Endothelial cell of umbilical vein (primary cell): ENCODE measurements at regions not wholly inside any gene's neighbourhood (a gene's known extent, or its start where the extent isn't known, plus 50 kb on each side); places are given as distances from the start of the nearest gene placed in this dataset.

Experiments used
- BruUV-seq: library from RNA; stranded (reverse); fragments of 400-500 nt; replicated peaks from 2 replicates; lab custom pipeline; 2021; lab: Mats Ljungman, UMichigan
- CTCF ChIA-PET: fragments of 300-600, 350-600 bp; sonication (Branson Sonifier 250); formaldehyde crosslinking; loops from one replicate; lab custom pipeline; 2021; ENCODE audit warnings: antibody characterized with exemption, inconsistent platforms; lab: Charles Lee
- POLR2A ChIA-PET: fragments of 300-600, 350-600 bp; sonication (Branson Sonifier 250); formaldehyde crosslinking; loops from one replicate; lab custom pipeline; 2021; ENCODE audit warnings: antibody characterized with exemption, inconsistent platforms; lab: Charles Lee
- DNase-seq: peaks from one replicate; pipeline ENCODE4 v3.0.0-alpha.2; 2011; ENCODE audit warnings: low read depth, low spot score
- FAIRE-seq: peaks from 2 replicates; lab custom pipeline; 2011; peaks lifted over from hg19 to GRCh38; lab: Jason Lieb, UNC
- H2AFZ ChIP-seq: 2 replicates; pipeline ENCODE4 v1.6.0; 2012; ENCODE audit warnings: low read depth, low read length, control low read depth, inconsistent platforms
- H3K27ac ChIP-seq: 2 replicates; pipeline ENCODE4 v1.5.1; 2011; ENCODE audit warnings: low read depth, mild to moderate bottlenecking, control low read depth, low read length, moderate library complexity; ENCODE audit not compliant: insufficient read depth
- H3K27me3 ChIP-seq, 2 experiments: 2 replicates each; pipeline versions ENCODE4 v1.6.0 to v1.6.1; 2011; ENCODE audit warnings: low read length in 2 of 2, mixed read lengths in 1 of 2; ENCODE audit not compliant: control insufficient read depth in 2 of 2, insufficient read depth in 2 of 2
- H3K36me3 ChIP-seq, 2 experiments: 2 replicates in 1 of 2; 3 replicates in 1 of 2; pipeline ENCODE4 v1.5.1; 2011; ENCODE audit warnings: low read length in 2 of 2, mild to moderate bottlenecking in 1 of 2, moderate library complexity in 1 of 2; ENCODE audit not compliant: control insufficient read depth in 2 of 2, insufficient read depth in 2 of 2; ENCODE audit errors: extremely low read depth in 1 of 2
- H3K4me1 ChIP-seq: 3 replicates; pipeline ENCODE4 v1.5.1; 2011; ENCODE audit warnings: mild to moderate bottlenecking, low read length; ENCODE audit not compliant: control insufficient read depth, insufficient read depth; ENCODE audit errors: extremely low read depth
- H3K4me2 ChIP-seq: 2 replicates; pipeline ENCODE4 v1.6.1; 2011; ENCODE audit warnings: low read length, control low read depth, mixed read lengths; ENCODE audit not compliant: insufficient read depth
- H3K4me3 ChIP-seq, 3 experiments: fragments of 200-600 bp in 1 of 3; sonication (generic), shearing (Covaris generic) in 1 of 3; replicated peaks in 1 of 3; 2 replicates each; pipeline ENCODE4 v1.5.1; 2011 to 2016; ENCODE audit warnings: control low read depth in 3 of 3, low read length in 3 of 3, mild to moderate bottlenecking in 2 of 3, inconsistent platforms in 1 of 3, low read depth in 1 of 3, moderate library complexity in 1 of 3; ENCODE audit not compliant: insufficient read depth in 1 of 3
- H3K79me2 ChIP-seq: 2 replicates; pipeline ENCODE4 v1.6.0; 2012; ENCODE audit warnings: low read length, inconsistent platforms; ENCODE audit not compliant: control insufficient read depth, insufficient read depth
- H3K9ac ChIP-seq: replicated peaks from 2 replicates; pipeline ENCODE3; 2011; ENCODE audit warnings: low read length, control low read depth; ENCODE audit not compliant: insufficient read depth; ENCODE audit errors: extremely low read depth
- H3K9me1 ChIP-seq: replicated peaks from 3 replicates; pipeline ENCODE4 v1.6.0; 2011; ENCODE audit warnings: mild to moderate bottlenecking, low read length; ENCODE audit not compliant: control insufficient read depth, insufficient read depth; ENCODE audit errors: extremely low read depth
- H3K9me3 ChIP-seq: replicated peaks from 2 replicates; pipeline ENCODE4 v1.5.1; 2012; ENCODE audit warnings: low read length, inconsistent platforms; ENCODE audit not compliant: control insufficient read depth, insufficient read depth
- H4K20me1 ChIP-seq: replicated peaks from 2 replicates; pipeline ENCODE3; 2011; ENCODE audit warnings: mild to moderate bottlenecking, low read length; ENCODE audit not compliant: control insufficient read depth, insufficient read depth; ENCODE audit errors: extremely low read depth
- CTCF ChIP-seq, 2 donors: IDR thresholded peaks; 1 replicate in 1 of 2; 2 replicates in 1 of 2; pipeline ENCODE4 v1.5.1; 2011; ENCODE audit warnings: low read length in 2 of 2, mild to moderate bottlenecking in 2 of 2, moderate library complexity in 2 of 2, control low read depth in 1 of 2, inconsistent platforms in 1 of 2, low read depth in 1 of 2; ENCODE audit not compliant: insufficient read depth in 1 of 2; ENCODE audit errors: extremely low read depth in 1 of 2
- EZH2 ChIP-seq: IDR thresholded peaks from 2 replicates; pipeline ENCODE4 v1.6.1; 2012; ENCODE audit warnings: borderline replicate concordance, low read depth, mild to moderate bottlenecking, moderate library complexity, low read length, inconsistent platforms; ENCODE audit not compliant: severe bottlenecking
- FOS ChIP-seq: IDR thresholded peaks from 2 replicates; pipeline ENCODE4 v1.6.1; 2011; ENCODE audit warnings: mild to moderate bottlenecking, low read length, moderate library complexity, borderline replicate concordance; ENCODE audit not compliant: insufficient read depth
- GATA2 ChIP-seq: IDR thresholded peaks from 2 replicates; pipeline ENCODE4 v1.7.0; 2011; ENCODE audit warnings: low read depth, mild to moderate bottlenecking, moderate library complexity, mixed read lengths, low read length; ENCODE audit not compliant: insufficient read length, insufficient read depth
- JUN ChIP-seq: IDR thresholded peaks from 2 replicates; pipeline ENCODE4 v1.6.1; 2011; ENCODE audit warnings: borderline replicate concordance, low read depth; ENCODE audit not compliant: insufficient read length, insufficient read depth
- MAX ChIP-seq: IDR thresholded peaks from 2 replicates; pipeline ENCODE4 v1.6.1; 2011; ENCODE audit not compliant: insufficient read depth, insufficient read length
- MYC ChIP-seq: IDR thresholded peaks from one replicate; pipeline ENCODE4 v1.6.1; 2011; ENCODE audit warnings: mild to moderate bottlenecking, low read depth, low read length
- POLR2A ChIP-seq: IDR thresholded peaks from 2 replicates; pipeline ENCODE4 v1.6.1; 2012; ENCODE audit warnings: low read depth, mild to moderate bottlenecking, control low read depth, low read length
- POLR2AphosphoS5 ChIP-seq: IDR thresholded peaks from 2 replicates; pipeline ENCODE4 v1.6.1; 2012; ENCODE audit warnings: low read depth, mild to moderate bottlenecking, control low read depth, low read length, moderate library complexity; ENCODE audit not compliant: insufficient read depth
- dilution Hi-C: fragments of 300-500 bp; cut with MboI; formaldehyde crosslinking; loops from one replicate; pipeline ENCODE4 v1.15.0; 2019; ENCODE audit warnings: low sequenced_read_pairs; ENCODE audit not compliant: extremely low pct_ligation_motif_present
- intact Hi-C: fragments of 100-400 bp; cut with micrococcal nuclease; formaldehyde crosslinking; loops from one replicate; pipeline ENCODE4 v1.10.0; 2022

DNA sequence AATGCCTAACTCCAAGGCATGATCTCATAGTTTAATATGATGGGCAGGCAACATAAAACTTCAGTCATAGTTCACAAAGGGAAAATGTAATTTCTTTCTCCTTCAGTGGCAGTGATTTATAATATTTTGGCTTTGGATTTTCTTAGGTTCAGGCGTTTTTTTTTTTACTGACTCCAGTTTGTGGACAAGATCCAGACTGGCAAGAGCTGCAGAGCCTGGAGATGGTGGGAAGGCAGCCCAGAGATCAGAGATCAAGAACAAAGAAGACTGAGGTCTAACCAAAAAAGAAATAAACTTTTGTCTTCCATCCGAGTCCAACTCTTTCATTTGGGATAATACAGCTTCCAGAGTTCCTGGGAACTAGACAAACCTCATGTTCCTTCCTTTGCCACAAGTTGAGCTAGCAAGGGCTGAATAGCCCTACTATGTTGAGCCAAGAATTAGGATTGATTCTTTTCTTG lies 215.3 kb upstream of the SETBP1 start:
- Histone ChIP-seq H3K9ac (no peak overlapping the region), H2AFZ (no peak overlapping the region), H3K9me1 (no peaks in the 10 kb centered on the region), H3K4me2 (no peak overlapping the region), H3K79me2 (no peaks in the 10 kb centered on the region), H3K9me3 (no peaks in the 10 kb centered on the region), H3K27me3 (no peaks in the 10 kb centered on the region), H3K4me3 (no peak overlapping the region), H3K36me3 (no peaks in the 10 kb centered on the region), H3K27ac (no peak overlapping the region), H3K4me1 (no peaks in the 10 kb centered on the region), H4K20me1 (no peaks in the 10 kb centered on the region)
- no TSS peak for BruUV-seq
- intact Hi-C loops, result no loop called here
- TF ChIP-seq CTCF (IDR thresholded peaks at IDR 0.05; ENCODE audit: extremely low read depth in 1 of 2, insufficient read depth in 1 of 2, low read depth in 1 of 2, low read length in 2 of 2) (no peak), MYC (no peak)
- CTCF ChIA-PET, result no interaction called here
- no peak for DNase-seq
- POLR2A ChIA-PET, result no interaction called here
- dilution Hi-C loops, result no loop called here
- FAIRE-seq, result no peak

- no peaks in the 10 kb centered on the region for H3K79me2 ChIP-seq
- H3K4me3 ChIP-seq, result no peak overlapping the region
- TF ChIP-seq MYC, result no peak
- no peak for TF ChIP-seq GATA2
- no peak for TF ChIP-seq POLR2AphosphoS5
- TF ChIP-seq POLR2A, result no peak
- no peak for TF ChIP-seq FOS
- no peak for TF ChIP-seq CTCF (IDR thresholded peaks at IDR 0.05; ENCODE audit: extremely low read depth in 1 of 2, insufficient read depth in 1 of 2, low read depth in 1 of 2, low read length in 2 of 2)
- TF ChIP-seq JUN, result no peak
- no peak for TF ChIP-seq MAX
- no peak for TF ChIP-seq EZH2
- DNase-seq (no peak), FAIRE-seq (no peak)
- no peaks in the 10 kb centered on the region for H3K4me1 ChIP-seq
- H3K36me3 ChIP-seq, result no peaks in the 10 kb centered on the region
- H3K27ac ChIP-seq, result no peak overlapping the region
- no peaks in the 10 kb centered on the region for H3K9me1 ChIP-seq
- no peaks in the 10 kb centered on the region for H3K9me3 ChIP-seq
- H3K9ac ChIP-seq, result no peak overlapping the region
- no peaks in the 10 kb centered on the region for H4K20me1 ChIP-seq
- ChIA-PET CTCF (no interaction called here), POLR2A (no interaction called here)
- no peaks in the 10 kb centered on the region for H3K27me3 ChIP-seq
- dilution Hi-C loops (no loop called here), intact Hi-C loops (no loop called here)
- BruUV-seq, result no TSS peak
- no peak overlapping the region for H3K4me2 ChIP-seq
- no peak overlapping the region for H2AFZ ChIP-seq
These were observed 213.7 kb upstream of the SETBP1 start for GRCh38 chr18:44466997-44467396.
